Endodermal cell (in vitro differentiated cells): ENCODE measurements at regions not wholly inside any gene's neighbourhood (a gene's known extent, or its start where the extent isn't known, plus 50 kb on each side); places are given as distances from the start of the nearest gene placed in this dataset.

Source experiments
- DNase-seq: peaks from one replicate; pipeline ENCODE4 v3.0.0-alpha.2; 2017
- H3K27ac ChIP-seq: 2 replicates; pipeline ENCODE4 v1.5.1; 2013; ENCODE audit warnings: mild to moderate bottlenecking, low read depth, low read length, moderate library complexity
- H3K27me3 ChIP-seq: 2 replicates; pipeline ENCODE4 v1.6.1; 2013; ENCODE audit warnings: mild to moderate bottlenecking, low read length, moderate library complexity; ENCODE audit not compliant: insufficient read depth, control insufficient read depth, poor library complexity, severe bottlenecking
- H3K36me3 ChIP-seq: 2 replicates; pipeline ENCODE4 v1.7.0; 2013; ENCODE audit warnings: mild to moderate bottlenecking, low read length, moderate library complexity; ENCODE audit not compliant: control insufficient read depth, insufficient read depth
- H3K4me1 ChIP-seq: one replicate; pipeline ENCODE4 v1.7.0; 2013; ENCODE audit warnings: low read length; ENCODE audit not compliant: control insufficient read depth, insufficient read depth
- H3K4me3 ChIP-seq: 2 replicates; pipeline ENCODE4 v1.5.1; 2013; ENCODE audit warnings: mild to moderate bottlenecking, low read length, moderate library complexity
- H3K9ac ChIP-seq: 2 replicates; pipeline ENCODE4 v1.6.1; 2013; ENCODE audit warnings: mild to moderate bottlenecking, low read length, moderate library complexity; ENCODE audit not compliant: poor library complexity, severe bottlenecking; ENCODE audit errors: extremely low read depth
- H3K9me3 ChIP-seq: 2 replicates; pipeline ENCODE4 v1.6.1; 2013; ENCODE audit warnings: mild to moderate bottlenecking, low read length, moderate library complexity; ENCODE audit not compliant: control insufficient read depth
- H3K27ac Mint-ChIP-seq: 2 replicates; pipeline ENCODE4 v1.8.0; 2020; ENCODE audit warnings: mixed read lengths
- H3K27me3 Mint-ChIP-seq: 2 replicates; pipeline ENCODE4 v1.8.0; 2021; ENCODE audit warnings: mild to moderate bottlenecking, mixed read lengths; ENCODE audit not compliant: insufficient read depth
- H3K36me3 Mint-ChIP-seq: 2 replicates; pipeline ENCODE4 v1.8.0; 2020; ENCODE audit warnings: low read depth, mixed read lengths
- H3K4me1 Mint-ChIP-seq: 2 replicates; pipeline ENCODE4 v1.8.0; 2020; ENCODE audit warnings: mixed read lengths
- H3K4me3 Mint-ChIP-seq: 2 replicates; pipeline ENCODE4 v1.8.0; 2020; ENCODE audit warnings: mild to moderate bottlenecking, moderate library complexity, mixed read lengths
- H3K9me3 Mint-ChIP-seq: 2 replicates; pipeline ENCODE4 v1.8.0; 2020; ENCODE audit warnings: mild to moderate bottlenecking, mixed read lengths
- CTCF ChIP-seq: fragments of 200-600 bp; sonication (generic); conservative IDR thresholded peaks from 2 replicates; pipeline ENCODE4 v1.5.0; 2021; ENCODE audit warnings: antibody characterized with exemption, mild to moderate bottlenecking
- WGBS, 2 experiments: methylation state at CpG; one replicate each; pipeline versions ENCODE4 v1.1.5 to v1.1.7; 2013; ENCODE audit warnings: missing lambda C conversion rate in 2 of 2, mixed read lengths in 1 of 2; ENCODE audit not compliant: insufficient coverage in 1 of 2, insufficient read length in 1 of 2; 5-methylcytosine and 5-hydroxymethylcytosine counted together

- no peak overlapping the region for H3K27ac Mint-ChIP-seq
- peak; percentile 61 for DNase-seq
- H3K4me1 Mint-ChIP-seq: peaks cover 14% of the 10 kb centered on the region
- peaks cover 21% of the 10 kb centered on the region for H3K9me3 ChIP-seq
- H3K9ac ChIP-seq: no peak overlapping the region
- H3K36me3 Mint-ChIP-seq: peaks cover 4% of the 10 kb centered on the region
- WGBS, 2 experiments: 92% methylated on average over 2 of the region's 2 CpGs
- no peaks in the 10 kb centered on the region for H3K36me3 ChIP-seq
- no peaks in the 10 kb centered on the region for H3K27me3 Mint-ChIP-seq
- no peak overlapping the region for H3K27ac ChIP-seq
- H3K4me3 Mint-ChIP-seq: no peak overlapping the region
- no peaks in the 10 kb centered on the region for H3K27me3 ChIP-seq
- H3K4me3 ChIP-seq: no peak overlapping the region
- H3K9me3 Mint-ChIP-seq: peaks cover 17% of the 10 kb centered on the region
- no peak for TF ChIP-seq CTCF
- H3K4me1 ChIP-seq: no peaks in the 10 kb centered on the region
Observed at GRCh38 chr20:17061715-17062114, 165.1 kb upstream of the PCSK2 start.

GRCh38 chr20:17062712-17063111 is 164.1 kb upstream of the PCSK2 start:
- Mint-ChIP-seq H3K9me3 (peaks cover 9% of the 10 kb centered on the region), H3K4me1 (peaks cover 24% of the 10 kb centered on the region), H3K36me3 (peaks cover 1% of the 10 kb centered on the region), H3K4me3 (no peak overlapping the region), H3K27me3 (no peaks in the 10 kb centered on the region), H3K27ac (no peak overlapping the region)
- peaks cover 11% of the 10 kb centered on the region for H3K9me3 ChIP-seq
- no peaks in the 10 kb centered on the region for H3K27me3 ChIP-seq
- no peak for DNase-seq
- H3K4me3 ChIP-seq: no peak overlapping the region
- WGBS, 2 experiments: 62% methylated on average over 1 of the region's 1 CpG; no CpG with 5 or more reads in 1 of the 2 experiments
- peaks cover 2% of the 10 kb centered on the region for H3K4me1 ChIP-seq
- no peak for TF ChIP-seq CTCF
- no peak overlapping the region for H3K9ac ChIP-seq
- no peaks in the 10 kb centered on the region for H3K36me3 ChIP-seq
- no peak overlapping the region for H3K27ac ChIP-seq

GRCh38 chr20:17066902-17067301 is 159.9 kb upstream of the PCSK2 start:
- peaks cover 18% of the 10 kb centered on the region for H3K4me1 ChIP-seq
- H3K27ac ChIP-seq: no peak overlapping the region
- DNase-seq: peak; percentile 72
- no peaks in the 10 kb centered on the region for H3K9me3 Mint-ChIP-seq
- H3K27me3 Mint-ChIP-seq: peaks cover 5% of the 10 kb centered on the region
- no peaks in the 10 kb centered on the region for H3K9me3 ChIP-seq
- H3K4me1 Mint-ChIP-seq: peaks cover 39% of the 10 kb centered on the region
- H3K36me3 ChIP-seq: no peaks in the 10 kb centered on the region
- no peaks in the 10 kb centered on the region for H3K36me3 Mint-ChIP-seq
- 74% methylated on average over 3 of the region's 3 CpGs; no CpG with 5 or more reads in 1 of the 2 experiments for WGBS, 2 experiments
- no peak overlapping the region for H3K9ac ChIP-seq
- no peak for TF ChIP-seq CTCF
- H3K27me3 ChIP-seq: no peaks in the 10 kb centered on the region
- no peak overlapping the region for H3K4me3 ChIP-seq
- H3K27ac Mint-ChIP-seq: no peak overlapping the region
- H3K4me3 Mint-ChIP-seq: no peak overlapping the region
